Amniotic stem cell (primary cell): ENCODE measurements at regions not wholly inside any gene's neighbourhood (a gene's known extent, or its start where the extent isn't known, plus 50 kb on each side); places are given as distances from the start of the nearest gene placed in this dataset.

ENCODE experiments used
- DNase-seq: peaks from one replicate; lab custom pipeline; 2025; lab: John Stamatoyannopoulos, UW

GRCh38 chr7:85890244-85890811, 703.5 kb upstream of the SEMA3D start:
- no peak for DNase-seq

GRCh38 chr7:85887133-85887532, 700.3 kb upstream of the SEMA3D start:
- DNase-seq: no peak

- no peak for DNase-seq
Measured at GRCh38 chr7:85882335-85882734, 695.5 kb upstream of the SEMA3D start.

GRCh38 chr7:85875398-85875797, 688.5 kb upstream of the SEMA3D start:
- no peak for DNase-seq

GRCh38 chr7:85866540-85866939, 679.7 kb upstream of the SEMA3D start:
- no peak for DNase-seq

- no peak for DNase-seq
Measured at GRCh38 chr7:85851571-85852193, 664.8 kb upstream of the SEMA3D start.

GRCh38 chr7:85850381-85850780, 663.5 kb upstream of the SEMA3D start:
- DNase-seq: no peak

GRCh38 chr7:85840554-85840953, 653.7 kb upstream of the SEMA3D start:
- DNase-seq: no peak

GRCh38 chr7:85833066-85833465, 646.2 kb upstream of the SEMA3D start:
- DNase-seq: no peak

- no peak for DNase-seq
Measured at GRCh38 chr7:85830982-85831381, 644.1 kb upstream of the SEMA3D start.

- peak; percentile 11 for DNase-seq
Measured at GRCh38 chr7:85829817-85830432, 643.1 kb upstream of the SEMA3D start.

GRCh38 chr7:85829176-85829575, 642.3 kb upstream of the SEMA3D start:
- no peak for DNase-seq

- no peak for DNase-seq
Measured at GRCh38 chr7:85828614-85829013, 641.8 kb upstream of the SEMA3D start.

- no peak for DNase-seq
Measured at GRCh38 chr7:85823396-85824080, 636.7 kb upstream of the SEMA3D start.

GRCh38 chr7:85821926-85822325, 635.1 kb upstream of the SEMA3D start:
- DNase-seq: no peak

- DNase-seq: no peak
Measured at GRCh38 chr7:85820702-85821443, 634.0 kb upstream of the SEMA3D start.

GRCh38 chr7:85815526-85815925, 628.7 kb upstream of the SEMA3D start:
- no peak for DNase-seq

GRCh38 chr7:85806321-85806720, 619.5 kb upstream of the SEMA3D start:
- DNase-seq: no peak

- DNase-seq: no peak
Measured at GRCh38 chr7:85805656-85806055, 618.8 kb upstream of the SEMA3D start.

- no peak for DNase-seq
Measured at GRCh38 chr7:85805249-85805648, 618.4 kb upstream of the SEMA3D start.

GRCh38 chr7:85802211-85802610, 615.4 kb upstream of the SEMA3D start:
- no peak for DNase-seq

GRCh38 chr7:85796956-85797355, 610.1 kb upstream of the SEMA3D start:
- no peak for DNase-seq
